ENCODE measurements at regions not wholly inside any gene's neighbourhood (a gene's known extent, or its start where the extent isn't known, plus 50 kb on each side); places are given as distances from the start of the nearest gene placed in this dataset.

DNA sequence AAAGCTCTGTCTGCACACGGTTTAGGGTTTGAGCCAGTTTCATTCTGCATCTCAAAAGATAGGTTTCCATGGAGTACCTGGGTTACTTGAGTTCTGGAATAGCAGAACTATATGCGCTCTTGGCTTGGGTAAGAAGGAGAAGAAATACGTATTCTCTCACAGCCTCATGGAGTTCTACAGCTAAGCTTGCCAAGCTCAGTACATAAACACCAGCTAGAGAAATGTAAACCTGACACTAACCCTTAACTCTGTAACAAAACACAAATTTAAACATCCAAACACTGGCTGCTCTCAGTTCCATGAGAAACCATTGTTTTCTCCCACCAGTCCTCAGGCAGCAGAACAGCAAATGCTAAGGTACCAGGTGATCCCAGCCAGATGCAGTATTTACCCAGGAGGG, 557.2 kb downstream of the INHBA start:
- Histone ChIP-seq H3K27ac (ENCODE audit: low read depth in 1 of 2, low read length in 2 of 2) (no peak overlapping the region), H3K4me3 (ENCODE audit: low read depth in 1 of 3, low read length in 3 of 3) (no peak overlapping the region), H3K4me1 (ENCODE audit: control insufficient read depth in 4 of 4, insufficient read depth in 4 of 4, low read length in 3 of 4) (no peaks in the 10 kb centered on the region), H3K36me3 (ENCODE audit: control insufficient read depth in 4 of 4, insufficient read depth in 3 of 4, low read depth in 1 of 4, low read length in 3 of 4) (no peaks in the 10 kb centered on the region), H3K9me3 (ENCODE audit: control insufficient read depth in 4 of 4, low read length in 3 of 4) (no peaks in the 10 kb centered on the region), H3K9ac (ENCODE audit: low read depth in 1 of 2, low read length in 2 of 2) (no peak overlapping the region), H3K27me3 (ENCODE audit: control insufficient read depth in 4 of 4, insufficient read depth in 4 of 4, low read length in 3 of 4) (no peaks in the 10 kb centered on the region)
- WGBS = 80% methylated on average over 3 of the region's 3 CpGs
- no peak for DNase-seq (ENCODE audit: low spot score)
- TF ChIP-seq, protein P1, sequence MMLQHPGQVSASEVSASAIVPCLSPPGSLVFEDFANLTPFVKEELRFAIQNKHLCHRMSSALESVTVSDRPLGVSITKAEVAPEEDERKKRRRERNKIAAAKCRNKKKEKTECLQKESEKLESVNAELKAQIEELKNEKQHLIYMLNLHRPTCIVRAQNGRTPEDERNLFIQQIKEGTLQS (IDR thresholded peaks at IDR 0.05) = no peak
- no peak for TF ChIP-seq RXRA (IDR thresholded peaks at IDR 0.05)
- TF ChIP-seq EGR1 (IDR thresholded peaks at IDR 0.05; ENCODE audit: low read depth in 2 of 2) = no peak
- TF ChIP-seq, protein P2, sequence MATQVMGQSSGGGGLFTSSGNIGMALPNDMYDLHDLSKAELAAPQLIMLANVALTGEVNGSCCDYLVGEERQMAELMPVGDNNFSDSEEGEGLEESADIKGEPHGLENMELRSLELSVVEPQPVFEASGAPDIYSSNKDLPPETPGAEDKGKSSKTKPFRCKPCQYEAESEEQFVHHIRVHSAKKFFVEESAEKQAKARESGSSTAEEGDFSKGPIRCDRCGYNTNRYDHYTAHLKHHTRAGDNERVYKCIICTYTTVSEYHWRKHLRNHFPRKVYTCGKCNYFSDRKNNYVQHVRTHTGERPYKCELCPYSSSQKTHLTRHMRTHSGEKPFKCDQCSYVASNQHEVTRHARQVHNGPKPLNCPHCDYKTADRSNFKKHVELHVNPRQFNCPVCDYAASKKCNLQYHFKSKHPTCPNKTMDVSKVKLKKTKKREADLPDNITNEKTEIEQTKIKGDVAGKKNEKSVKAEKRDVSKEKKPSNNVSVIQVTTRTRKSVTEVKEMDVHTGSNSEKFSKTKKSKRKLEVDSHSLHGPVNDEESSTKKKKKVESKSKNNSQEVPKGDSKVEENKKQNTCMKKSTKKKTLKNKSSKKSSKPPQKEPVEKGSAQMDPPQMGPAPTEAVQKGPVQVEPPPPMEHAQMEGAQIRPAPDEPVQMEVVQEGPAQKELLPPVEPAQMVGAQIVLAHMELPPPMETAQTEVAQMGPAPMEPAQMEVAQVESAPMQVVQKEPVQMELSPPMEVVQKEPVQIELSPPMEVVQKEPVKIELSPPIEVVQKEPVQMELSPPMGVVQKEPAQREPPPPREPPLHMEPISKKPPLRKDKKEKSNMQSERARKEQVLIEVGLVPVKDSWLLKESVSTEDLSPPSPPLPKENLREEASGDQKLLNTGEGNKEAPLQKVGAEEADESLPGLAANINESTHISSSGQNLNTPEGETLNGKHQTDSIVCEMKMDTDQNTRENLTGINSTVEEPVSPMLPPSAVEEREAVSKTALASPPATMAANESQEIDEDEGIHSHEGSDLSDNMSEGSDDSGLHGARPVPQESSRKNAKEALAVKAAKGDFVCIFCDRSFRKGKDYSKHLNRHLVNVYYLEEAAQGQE (IDR thresholded peaks at IDR 0.05) = no peak
- TF ChIP-seq GABPA (IDR thresholded peaks at IDR 0.05 in 1 of 2, conservative IDR thresholded peaks at IDR 0.05 in 1 of 2) = no peak

DNA sequence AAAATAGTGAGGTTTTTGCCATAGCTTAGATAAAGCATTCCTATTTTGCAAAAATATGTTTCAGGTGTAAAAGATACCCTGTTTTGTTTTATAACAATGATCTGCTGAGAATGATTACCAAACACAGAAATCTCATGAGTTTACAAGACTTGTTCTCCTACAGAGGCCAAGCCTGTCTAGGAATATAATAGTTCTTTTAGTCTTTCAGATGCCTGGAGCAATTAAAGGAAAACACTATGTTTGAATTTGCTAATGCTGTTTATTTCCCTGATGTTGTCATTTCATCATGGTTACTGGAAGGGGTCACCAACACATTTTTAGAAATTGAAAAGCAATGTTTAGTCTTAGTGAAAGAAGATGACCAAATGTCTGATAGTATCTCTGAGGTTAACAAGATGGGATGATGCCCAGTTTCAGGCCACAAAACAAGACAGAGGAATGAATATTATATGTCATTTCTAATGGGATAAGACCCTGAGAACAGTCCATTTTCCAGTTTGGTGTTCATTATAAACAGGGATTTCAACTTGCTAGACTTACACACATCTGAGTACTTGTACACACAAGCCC, 559.9 kb downstream of the INHBA start:
- Histone ChIP-seq H3K9me3 (ENCODE audit: control insufficient read depth in 4 of 4, low read length in 3 of 4) (no peaks in the 10 kb centered on the region), H3K4me1 (ENCODE audit: control insufficient read depth in 4 of 4, insufficient read depth in 4 of 4, low read length in 3 of 4) (no peaks in the 10 kb centered on the region), H3K4me3 (ENCODE audit: low read depth in 1 of 3, low read length in 3 of 3) (no peak overlapping the region), H3K36me3 (ENCODE audit: control insufficient read depth in 4 of 4, insufficient read depth in 3 of 4, low read depth in 1 of 4, low read length in 3 of 4) (no peaks in the 10 kb centered on the region), H3K27ac (ENCODE audit: low read depth in 1 of 2, low read length in 2 of 2) (no peak overlapping the region), H3K27me3 (ENCODE audit: control insufficient read depth in 4 of 4, insufficient read depth in 4 of 4, low read length in 3 of 4) (no peaks in the 10 kb centered on the region), H3K9ac (ENCODE audit: low read depth in 1 of 2, low read length in 2 of 2) (no peak overlapping the region)
- TF ChIP-seq RXRA (IDR thresholded peaks at IDR 0.05) (no peak), RAD21 (IDR thresholded peaks at IDR 0.05) (no peak)
- no peak for DNase-seq (ENCODE audit: low spot score)

DNA sequence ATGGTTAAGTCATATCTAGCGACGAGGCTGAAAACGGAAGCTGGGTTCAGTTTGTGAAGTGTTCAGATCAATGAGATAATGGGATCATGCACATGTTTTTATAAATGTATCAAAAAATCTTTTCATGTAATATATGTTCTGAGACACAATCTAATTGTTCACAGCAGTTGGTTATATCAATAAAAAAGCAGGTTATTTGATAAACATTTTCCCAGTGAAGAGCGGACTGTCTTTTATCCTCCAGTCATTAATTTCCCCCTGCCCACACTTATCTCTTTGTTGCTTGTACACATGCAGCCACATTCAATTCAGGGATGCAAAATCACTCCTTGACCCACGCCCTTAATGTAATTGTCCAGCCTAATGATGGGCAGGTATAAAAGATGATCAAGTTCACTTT, 563.1 kb downstream of the INHBA start:
- H3K27ac ChIP-seq (ENCODE audit: low read depth in 1 of 2, low read length in 2 of 2) = no peak overlapping the region
- H3K9me3 ChIP-seq (ENCODE audit: control insufficient read depth in 4 of 4, low read length in 3 of 4) = peaks cover 0 to 7% (median 0%) of the 10 kb centered on the region in 4 donors
- no peak for DNase-seq (ENCODE audit: low spot score)
- WGBS = 88% methylated on average over 5 of the region's 5 CpGs
- no peak overlapping the region for H3K4me3 ChIP-seq (ENCODE audit: low read depth in 1 of 3, low read length in 3 of 3)
- no peak overlapping the region for H3K9ac ChIP-seq (ENCODE audit: low read depth in 1 of 2, low read length in 2 of 2)
- H3K27me3 ChIP-seq (ENCODE audit: control insufficient read depth in 4 of 4, insufficient read depth in 4 of 4, low read length in 3 of 4) = no peaks in the 10 kb centered on the region
- no peaks in the 10 kb centered on the region for H3K36me3 ChIP-seq (ENCODE audit: control insufficient read depth in 4 of 4, insufficient read depth in 3 of 4, low read depth in 1 of 4, low read length in 3 of 4)
- TF ChIP-seq JUND (IDR thresholded peaks at IDR 0.05) = no peak
- no peak for TF ChIP-seq GABPA (IDR thresholded peaks at IDR 0.05 in 1 of 2, conservative IDR thresholded peaks at IDR 0.05 in 1 of 2)
- TF ChIP-seq, protein P1 (IDR thresholded peaks at IDR 0.05) = no peak
- no peak for TF ChIP-seq SP1 (IDR thresholded peaks at IDR 0.05)
- TF ChIP-seq FOXA1 (IDR thresholded peaks at IDR 0.05) = no peak
- no peak for TF ChIP-seq YY1 (IDR thresholded peaks at IDR 0.05)
- TF ChIP-seq HNF4A (conservative IDR thresholded peaks at IDR 0.05) = no peak
- TF ChIP-seq, protein P3, sequence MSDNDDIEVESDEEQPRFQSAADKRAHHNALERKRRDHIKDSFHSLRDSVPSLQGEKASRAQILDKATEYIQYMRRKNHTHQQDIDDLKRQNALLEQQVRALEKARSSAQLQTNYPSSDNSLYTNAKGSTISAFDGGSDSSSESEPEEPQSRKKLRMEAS (IDR thresholded peaks at IDR 0.05) = no peak
- no peak for TF ChIP-seq HNF4G (IDR thresholded peaks at IDR 0.05)
- TF ChIP-seq RAD21 (IDR thresholded peaks at IDR 0.05) = no peak
- TF ChIP-seq NR2F2 (IDR thresholded peaks at IDR 0.05) = no peak
- no peak for TF ChIP-seq EGR1 (IDR thresholded peaks at IDR 0.05; ENCODE audit: low read depth in 2 of 2)
- TF ChIP-seq TAF1 (conservative IDR thresholded peaks at IDR 0.05) = no peak
- TF ChIP-seq, protein P4, sequence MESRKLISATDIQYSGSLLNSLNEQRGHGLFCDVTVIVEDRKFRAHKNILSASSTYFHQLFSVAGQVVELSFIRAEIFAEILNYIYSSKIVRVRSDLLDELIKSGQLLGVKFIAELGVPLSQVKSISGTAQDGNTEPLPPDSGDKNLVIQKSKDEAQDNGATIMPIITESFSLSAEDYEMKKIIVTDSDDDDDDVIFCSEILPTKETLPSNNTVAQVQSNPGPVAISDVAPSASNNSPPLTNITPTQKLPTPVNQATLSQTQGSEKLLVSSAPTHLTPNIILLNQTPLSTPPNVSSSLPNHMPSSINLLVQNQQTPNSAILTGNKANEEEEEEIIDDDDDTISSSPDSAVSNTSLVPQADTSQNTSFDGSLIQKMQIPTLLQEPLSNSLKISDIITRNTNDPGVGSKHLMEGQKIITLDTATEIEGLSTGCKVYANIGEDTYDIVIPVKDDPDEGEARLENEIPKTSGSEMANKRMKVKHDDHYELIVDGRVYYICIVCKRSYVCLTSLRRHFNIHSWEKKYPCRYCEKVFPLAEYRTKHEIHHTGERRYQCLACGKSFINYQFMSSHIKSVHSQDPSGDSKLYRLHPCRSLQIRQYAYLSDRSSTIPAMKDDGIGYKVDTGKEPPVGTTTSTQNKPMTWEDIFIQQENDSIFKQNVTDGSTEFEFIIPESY (IDR thresholded peaks at IDR 0.05) = no peak
- no peak for TF ChIP-seq RXRA (IDR thresholded peaks at IDR 0.05)
- TF ChIP-seq FOXA2 (IDR thresholded peaks at IDR 0.05) = no peak
- TF ChIP-seq, protein P2 (IDR thresholded peaks at IDR 0.05) = no peak
- H3K4me1 ChIP-seq (ENCODE audit: control insufficient read depth in 4 of 4, insufficient read depth in 4 of 4, low read length in 3 of 4) = no peaks in the 10 kb centered on the region

Data from liver (tissue), 7 donors.